Stimulated activated memory B cell treated with anti-CD40 and anti-IgM and Interleukin-4, amounts not matched to agents 10 μg/mL and 1 μg/mL and 100 μg/mL, for 72 hours (primary cell): ENCODE measurements at regions not wholly inside any gene's neighbourhood (a gene's known extent, or its start where the extent isn't known, plus 50 kb on each side); places are given as distances from the start of the nearest gene placed in this dataset.

Source experiments
- ATAC-seq: fragments of 150-1000 bp; cut with Tn5 transposase; 2 replicates; pipeline ENCODE4 v1.10.0; 2021
- H3K27ac Mint-ChIP-seq: one replicate; pipeline ENCODE4 v1.8.0; 2022; ENCODE audit warnings: mild to moderate bottlenecking, mixed read lengths
- H3K27me3 Mint-ChIP-seq: one replicate; pipeline ENCODE4 v1.8.0; 2022; ENCODE audit warnings: mixed read lengths
- H3K36me3 Mint-ChIP-seq: one replicate; pipeline ENCODE4 v1.8.0; 2022; ENCODE audit warnings: mixed read lengths
- H3K4me1 Mint-ChIP-seq: one replicate; pipeline ENCODE4 v1.8.0; 2022; ENCODE audit warnings: mixed read lengths
- H3K4me3 Mint-ChIP-seq: one replicate; pipeline ENCODE4 v1.8.0; 2022; ENCODE audit warnings: mild to moderate bottlenecking, moderate library complexity, mixed read lengths
- H3K9me3 Mint-ChIP-seq: one replicate; pipeline ENCODE4 v1.8.0; 2022; ENCODE audit warnings: mixed read lengths

DNA sequence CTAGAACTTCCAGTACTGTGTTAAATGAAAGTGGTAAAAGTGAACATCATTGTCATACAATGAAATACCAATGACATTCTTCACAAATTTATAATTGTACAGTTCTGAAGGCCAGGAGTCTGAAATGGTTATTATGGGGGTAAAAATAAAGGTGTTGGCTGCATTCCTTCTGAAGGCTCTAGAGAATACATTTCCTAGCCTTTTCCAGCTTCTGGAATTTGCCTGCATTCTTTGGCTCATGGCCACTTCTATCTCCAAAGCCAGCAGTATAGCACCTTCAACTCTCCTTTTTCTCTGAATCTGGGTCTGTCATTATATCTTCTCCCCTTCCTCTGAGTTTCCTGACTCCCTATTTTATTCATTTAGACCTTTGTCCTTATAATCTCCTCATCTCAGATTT is 1232.7 kb upstream of the TENM4 start:
- H3K27me3 Mint-ChIP-seq, result no peaks in the 10 kb centered on the region
- no peak for ATAC-seq

DNA sequence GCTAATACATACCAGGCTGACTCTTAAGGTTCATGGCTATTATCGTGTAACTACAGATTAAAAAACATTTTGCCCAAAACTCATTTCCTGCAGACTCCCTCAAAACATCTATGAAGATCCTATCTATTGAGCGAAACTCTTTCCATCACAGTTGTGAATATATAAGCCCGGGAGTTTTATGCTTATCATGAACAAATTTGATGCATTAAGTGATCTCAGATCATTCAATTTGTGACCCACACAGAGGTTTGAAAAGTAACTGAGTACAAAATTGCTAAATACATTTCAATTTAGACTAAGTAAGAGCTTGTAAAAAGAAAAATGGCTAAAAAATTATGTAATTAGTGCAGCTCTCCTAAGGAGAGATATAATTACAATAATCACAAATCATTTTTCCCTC is 1228.8 kb upstream of the TENM4 start:
- H3K27me3 Mint-ChIP-seq, result no peaks in the 10 kb centered on the region
- no peak overlapping the region for H3K4me3 Mint-ChIP-seq
- no peak overlapping the region for H3K27ac Mint-ChIP-seq
- H3K4me1 Mint-ChIP-seq, result no peaks in the 10 kb centered on the region
- H3K36me3 Mint-ChIP-seq, result no peaks in the 10 kb centered on the region
- no peak for ATAC-seq
- H3K9me3 Mint-ChIP-seq, result no peaks in the 10 kb centered on the region

More for the DNA sequence above, 1232.7 kb upstream of the TENM4 start:
- Mint-ChIP-seq H3K36me3 (no peaks in the 10 kb centered on the region), H3K4me3 (no peak overlapping the region), H3K9me3 (peaks cover under 1% of the 10 kb centered on the region), H3K27ac (no peak overlapping the region), H3K4me1 (no peaks in the 10 kb centered on the region)

DNA sequence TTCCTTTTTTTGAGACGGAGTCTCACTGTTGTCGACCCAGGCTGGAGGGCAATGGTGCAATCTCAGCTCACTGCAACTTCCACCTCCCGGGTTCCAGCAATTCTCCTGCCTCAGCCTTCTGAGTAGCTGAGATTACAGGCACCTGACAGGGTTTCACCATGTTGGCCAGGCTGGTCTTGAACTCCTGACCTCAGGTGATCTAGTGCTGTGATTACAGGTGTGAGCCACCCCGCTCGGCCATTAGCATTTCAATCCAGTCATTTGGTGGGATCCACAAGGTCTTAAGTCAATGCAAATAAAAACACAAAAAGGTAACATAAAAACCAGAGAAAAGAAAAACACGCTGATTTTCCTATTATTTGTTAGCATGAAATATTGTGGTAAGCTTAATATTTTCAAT is 1227.2 kb upstream of the TENM4 start:
- no peaks in the 10 kb centered on the region for H3K36me3 Mint-ChIP-seq
- H3K27me3 Mint-ChIP-seq, result no peaks in the 10 kb centered on the region
- H3K9me3 Mint-ChIP-seq, result peaks cover 4% of the 10 kb centered on the region
- no peak overlapping the region for H3K4me3 Mint-ChIP-seq
- no peak overlapping the region for H3K27ac Mint-ChIP-seq
- H3K4me1 Mint-ChIP-seq, result no peaks in the 10 kb centered on the region
- no peak for ATAC-seq

DNA sequence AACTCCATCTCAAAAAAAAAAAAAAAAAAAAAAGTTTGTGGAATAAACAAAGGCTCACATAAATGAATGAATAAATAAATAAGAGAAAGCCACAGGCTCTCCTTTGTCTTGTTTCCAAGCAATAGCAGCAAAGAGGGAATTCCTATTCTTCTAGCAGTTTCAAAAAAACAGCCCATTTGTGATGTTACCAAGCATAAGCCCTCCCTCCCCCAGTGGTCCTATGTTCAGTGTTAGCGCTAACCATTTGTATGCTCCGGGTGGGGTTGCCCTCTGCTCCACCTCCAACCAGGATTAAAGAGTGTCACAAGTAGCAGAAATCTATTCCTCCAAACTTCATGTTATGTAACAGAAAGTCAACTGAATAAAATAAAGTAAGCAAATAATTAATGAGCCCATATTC is 1215.0 kb upstream of the TENM4 start:
- Mint-ChIP-seq H3K27ac (no peak overlapping the region), H3K4me1 (no peaks in the 10 kb centered on the region), H3K36me3 (no peaks in the 10 kb centered on the region), H3K9me3 (peaks cover 2% of the 10 kb centered on the region), H3K27me3 (no peaks in the 10 kb centered on the region), H3K4me3 (no peak overlapping the region)
- ATAC-seq, result no peak

DNA sequence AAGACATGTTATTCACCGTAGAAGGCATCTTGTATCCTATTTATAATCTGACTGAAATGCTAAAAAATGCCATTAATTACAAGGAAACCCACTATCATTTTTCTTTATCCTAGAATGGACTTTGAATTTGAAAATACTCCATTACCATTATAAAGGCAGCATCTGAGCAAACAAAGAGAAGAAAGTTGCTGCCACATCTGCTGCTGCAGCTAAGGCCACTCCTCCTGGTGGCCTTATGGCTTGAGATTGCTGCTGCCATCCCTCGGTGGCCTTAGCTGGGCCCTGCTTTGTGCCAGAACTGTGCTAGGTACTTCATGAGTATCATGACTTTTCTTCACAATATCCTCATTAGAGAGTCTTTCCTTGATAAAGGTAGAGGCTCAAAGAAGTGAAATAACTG is 1210.1 kb upstream of the TENM4 start:
- H3K9me3 Mint-ChIP-seq, result no peaks in the 10 kb centered on the region
- no peak for ATAC-seq
- H3K27ac Mint-ChIP-seq, result no peak overlapping the region
- no peaks in the 10 kb centered on the region for H3K4me1 Mint-ChIP-seq
- no peaks in the 10 kb centered on the region for H3K36me3 Mint-ChIP-seq
- H3K4me3 Mint-ChIP-seq, result no peak overlapping the region
- no peaks in the 10 kb centered on the region for H3K27me3 Mint-ChIP-seq

DNA sequence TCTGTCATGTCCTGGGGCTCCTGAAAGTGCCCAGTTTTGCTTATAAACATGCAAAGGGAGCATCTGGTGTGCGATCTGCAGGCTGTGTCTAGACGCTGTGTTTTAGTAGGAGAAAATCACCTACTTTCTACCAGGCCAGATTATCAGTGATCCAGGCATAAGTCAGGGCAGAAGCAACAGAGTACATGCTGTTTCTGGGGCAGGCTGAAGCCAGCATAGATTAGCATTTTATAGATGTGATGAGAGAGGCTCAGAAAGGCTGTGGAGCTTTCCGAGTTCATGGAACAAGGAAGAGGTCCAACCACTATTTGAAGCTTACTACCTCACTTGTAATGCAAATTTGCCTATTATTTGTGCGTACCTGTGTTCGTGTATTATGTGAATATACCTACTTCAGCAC is 1208.4 kb upstream of the TENM4 start:
- Mint-ChIP-seq H3K27me3 (no peaks in the 10 kb centered on the region), H3K27ac (no peak overlapping the region), H3K36me3 (no peaks in the 10 kb centered on the region), H3K4me1 (no peaks in the 10 kb centered on the region), H3K9me3 (no peaks in the 10 kb centered on the region), H3K4me3 (no peak overlapping the region)
- no peak for ATAC-seq

DNA sequence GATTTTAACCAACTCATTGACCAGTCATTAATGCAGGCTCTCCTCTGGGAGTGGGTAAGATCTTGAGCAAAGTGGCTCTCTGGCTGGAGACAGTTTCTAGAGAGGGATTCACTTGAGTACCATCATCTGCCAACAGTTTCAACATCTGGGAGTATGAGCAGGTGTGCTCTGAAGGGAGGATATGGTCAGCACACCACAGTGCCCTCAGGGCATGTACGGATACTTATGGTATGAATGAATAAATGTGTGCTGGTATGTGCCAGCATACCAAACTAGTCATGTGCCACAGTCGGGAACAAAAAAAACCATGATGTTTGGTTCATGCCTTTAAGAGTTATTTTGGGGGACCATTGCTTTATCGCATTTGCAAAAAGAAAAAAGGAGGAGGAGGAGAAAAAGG is 1197.5 kb upstream of the TENM4 start:
- Mint-ChIP-seq H3K36me3 (no peaks in the 10 kb centered on the region), H3K9me3 (no peaks in the 10 kb centered on the region), H3K27me3 (no peaks in the 10 kb centered on the region), H3K4me3 (no peak overlapping the region), H3K27ac (no peak overlapping the region), H3K4me1 (no peaks in the 10 kb centered on the region)
- ATAC-seq, result no peak

DNA sequence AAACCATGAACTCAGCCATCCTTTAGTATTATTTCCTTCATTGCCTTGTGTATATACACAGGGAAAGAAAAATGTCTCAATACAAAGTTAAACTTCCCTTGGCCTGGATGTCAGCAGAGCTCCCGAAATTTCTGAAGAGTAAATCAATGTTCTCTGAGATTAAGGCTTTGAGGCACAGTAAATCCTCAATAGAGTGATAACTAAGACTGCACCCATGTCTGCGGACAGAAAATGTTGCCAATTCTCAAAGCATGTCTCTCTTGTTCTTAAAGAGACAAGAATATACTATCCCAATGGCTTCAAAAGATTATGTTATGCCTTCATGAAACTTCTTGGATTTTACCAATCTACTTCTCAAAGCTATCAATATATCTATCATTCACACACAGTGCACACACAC is 1196.7 kb upstream of the TENM4 start:
- H3K4me1 Mint-ChIP-seq, result no peaks in the 10 kb centered on the region

DNA sequence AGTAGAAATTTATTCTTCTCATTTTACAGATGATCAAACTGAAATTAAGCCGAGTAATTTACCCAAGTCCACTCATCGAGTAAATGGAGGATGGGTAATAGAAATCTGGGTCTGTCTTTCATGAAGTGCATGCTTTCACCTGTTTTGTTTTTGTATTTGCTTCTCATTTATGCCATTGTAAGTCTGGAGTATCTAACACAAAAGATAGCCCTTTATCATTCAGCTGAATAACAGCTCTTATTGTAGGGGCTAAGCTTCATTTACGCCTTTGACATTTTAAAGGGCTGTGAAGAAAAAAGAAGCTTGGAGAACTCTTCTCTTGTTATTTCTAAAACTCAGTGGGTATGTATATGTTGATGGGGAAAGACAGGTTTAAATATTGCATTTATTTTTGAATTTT is 1196.2 kb upstream of the TENM4 start:
- Mint-ChIP-seq H3K4me1 (no peaks in the 10 kb centered on the region), H3K27me3 (no peaks in the 10 kb centered on the region), H3K4me3 (no peak overlapping the region), H3K36me3 (no peaks in the 10 kb centered on the region), H3K27ac (no peak overlapping the region), H3K9me3 (no peaks in the 10 kb centered on the region)
- no peak for ATAC-seq

More for the DNA sequence above, 1196.7 kb upstream of the TENM4 start:
- Mint-ChIP-seq H3K27me3 (no peaks in the 10 kb centered on the region), H3K4me3 (no peak overlapping the region), H3K27ac (no peak overlapping the region), H3K36me3 (no peaks in the 10 kb centered on the region), H3K9me3 (no peaks in the 10 kb centered on the region)
- ATAC-seq, result no peak

DNA sequence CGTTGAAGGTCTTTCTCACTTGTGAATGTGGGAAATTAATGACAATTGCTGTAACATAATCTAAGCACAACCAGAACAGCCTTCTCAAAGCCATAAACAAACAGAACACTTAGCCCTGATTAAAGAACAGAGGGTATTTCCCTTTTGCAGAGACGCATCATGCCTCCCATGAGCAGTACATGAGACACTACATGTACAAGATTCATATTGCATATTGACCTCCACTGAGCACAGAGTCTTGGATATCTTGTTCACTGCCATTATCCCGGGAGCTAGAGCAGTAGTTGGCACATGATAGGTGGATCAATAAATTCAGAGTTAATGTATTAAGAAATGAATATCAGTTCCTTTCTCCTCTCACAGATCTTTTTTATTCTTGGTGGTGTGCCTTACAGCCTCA is 1194.3 kb upstream of the TENM4 start:
- Mint-ChIP-seq H3K4me1 (no peaks in the 10 kb centered on the region), H3K27me3 (no peaks in the 10 kb centered on the region), H3K4me3 (no peak overlapping the region), H3K27ac (no peak overlapping the region), H3K9me3 (no peaks in the 10 kb centered on the region), H3K36me3 (no peaks in the 10 kb centered on the region)
- ATAC-seq, result no peak

DNA sequence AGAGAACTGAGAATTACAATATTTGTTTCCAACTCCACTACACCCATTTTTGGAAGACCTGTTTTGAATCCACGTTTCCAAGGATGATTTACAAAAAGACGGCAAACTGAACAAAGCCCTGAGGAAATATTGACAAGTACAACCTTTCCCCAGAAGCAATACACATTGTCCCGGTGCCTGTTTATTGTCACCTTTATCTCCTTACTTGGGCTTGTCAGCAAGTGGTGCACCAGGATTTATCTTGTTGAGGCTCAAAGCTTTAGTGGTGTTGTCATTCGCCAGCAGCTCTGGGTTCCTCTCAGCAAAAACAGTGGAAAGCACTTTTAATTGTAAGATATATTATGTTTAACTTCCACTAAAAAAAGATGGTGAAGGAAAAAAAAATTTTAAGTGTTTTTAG is 1191.9 kb upstream of the TENM4 start:
- Mint-ChIP-seq H3K27ac (no peak overlapping the region), H3K4me1 (no peaks in the 10 kb centered on the region), H3K27me3 (no peaks in the 10 kb centered on the region), H3K4me3 (no peak overlapping the region), H3K36me3 (no peaks in the 10 kb centered on the region), H3K9me3 (no peaks in the 10 kb centered on the region)
- ATAC-seq, result no peak

DNA sequence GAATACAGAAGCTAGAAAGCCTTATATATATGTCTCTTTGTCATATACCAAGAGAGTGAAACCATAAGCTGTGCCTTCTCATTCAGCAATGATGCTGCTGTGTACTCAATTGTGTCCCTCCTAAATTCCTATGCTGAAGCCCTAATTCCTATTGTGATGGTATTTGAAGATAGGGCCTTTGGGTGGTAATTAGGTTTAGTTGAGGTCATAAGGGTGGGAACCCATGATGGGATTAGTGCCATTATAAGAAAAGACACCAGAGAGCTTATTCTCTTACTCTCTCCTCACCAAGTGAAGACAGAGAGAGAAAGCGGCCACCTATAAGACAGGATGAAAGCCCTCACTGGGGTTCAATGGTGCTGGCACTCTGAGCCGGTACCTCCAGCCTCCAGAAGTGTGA is 1191.3 kb upstream of the TENM4 start:
- H3K9me3 Mint-ChIP-seq, result no peaks in the 10 kb centered on the region
- H3K36me3 Mint-ChIP-seq, result no peaks in the 10 kb centered on the region
- no peak for ATAC-seq
- H3K27me3 Mint-ChIP-seq, result no peaks in the 10 kb centered on the region
- H3K4me3 Mint-ChIP-seq, result no peak overlapping the region
- no peaks in the 10 kb centered on the region for H3K4me1 Mint-ChIP-seq
- H3K27ac Mint-ChIP-seq, result no peak overlapping the region

DNA sequence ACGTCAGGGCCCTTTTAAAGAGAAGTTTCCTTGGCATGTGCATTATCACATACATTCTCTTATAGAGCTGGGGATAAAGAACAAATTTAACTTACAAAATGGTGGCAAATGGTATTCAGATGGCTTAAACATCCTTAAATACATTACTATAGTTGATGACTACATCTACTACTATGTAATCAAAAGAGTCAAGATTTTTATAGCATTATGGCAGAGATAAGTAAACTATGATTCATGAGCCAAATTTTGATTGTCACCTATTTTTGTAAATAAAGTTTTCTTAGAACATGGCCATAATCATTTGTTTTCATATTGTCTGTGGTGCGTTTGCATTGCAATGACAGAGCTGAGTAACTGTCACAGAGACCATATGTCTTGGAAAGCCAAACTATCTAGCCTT is 1188.6 kb upstream of the TENM4 start:
- no peak for ATAC-seq
- no peak overlapping the region for H3K27ac Mint-ChIP-seq
- H3K4me3 Mint-ChIP-seq, result no peak overlapping the region
- no peaks in the 10 kb centered on the region for H3K4me1 Mint-ChIP-seq
- H3K27me3 Mint-ChIP-seq, result no peaks in the 10 kb centered on the region
- no peaks in the 10 kb centered on the region for H3K36me3 Mint-ChIP-seq
- H3K9me3 Mint-ChIP-seq, result no peaks in the 10 kb centered on the region

DNA sequence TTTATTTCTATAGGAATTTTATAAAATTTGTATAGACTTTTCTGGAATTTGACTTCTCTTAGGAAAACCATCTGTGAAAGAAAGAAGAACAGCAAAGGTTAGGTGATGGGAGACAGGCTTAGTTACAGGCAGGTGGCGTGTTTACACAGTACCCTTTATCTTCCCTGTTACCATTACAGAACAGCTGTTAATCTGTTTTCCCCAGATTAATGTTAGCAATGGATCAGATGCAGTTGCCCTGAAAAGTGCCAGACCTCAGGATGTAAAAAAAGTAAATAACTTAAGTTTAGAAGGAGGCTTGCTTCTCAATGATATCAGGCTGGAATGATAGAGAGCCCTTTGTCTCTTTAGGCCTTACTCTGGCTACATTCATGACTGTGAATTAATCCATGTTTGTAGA is 1186.5 kb upstream of the TENM4 start:
- no peaks in the 10 kb centered on the region for H3K9me3 Mint-ChIP-seq
- H3K4me1 Mint-ChIP-seq, result no peaks in the 10 kb centered on the region
- no peaks in the 10 kb centered on the region for H3K27me3 Mint-ChIP-seq
- no peaks in the 10 kb centered on the region for H3K36me3 Mint-ChIP-seq
- H3K27ac Mint-ChIP-seq, result no peak overlapping the region
- no peak overlapping the region for H3K4me3 Mint-ChIP-seq
- ATAC-seq, result no peak

DNA sequence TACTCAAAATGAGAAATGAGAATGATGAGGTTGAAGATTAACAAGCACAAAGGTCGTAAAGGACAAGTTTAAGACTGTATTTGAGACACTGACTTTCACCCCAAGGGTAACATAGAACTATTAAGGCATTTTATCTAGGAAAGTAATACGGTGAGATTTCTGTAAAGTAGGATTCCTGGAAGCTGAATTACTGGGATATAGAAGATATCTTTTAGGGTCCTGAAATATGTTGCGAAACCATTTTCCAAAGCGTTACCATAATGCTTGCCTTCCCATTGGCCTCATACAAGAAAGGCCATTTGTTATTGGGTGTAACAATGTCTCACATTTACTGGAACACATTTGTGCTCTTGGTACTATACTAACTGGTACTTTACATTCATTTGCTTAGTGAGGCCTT is 1185.9 kb upstream of the TENM4 start:
- H3K4me1 Mint-ChIP-seq, result no peaks in the 10 kb centered on the region
- H3K27me3 Mint-ChIP-seq, result no peaks in the 10 kb centered on the region
- no peak for ATAC-seq
- no peaks in the 10 kb centered on the region for H3K36me3 Mint-ChIP-seq
- H3K9me3 Mint-ChIP-seq, result no peaks in the 10 kb centered on the region
- no peak overlapping the region for H3K27ac Mint-ChIP-seq
- H3K4me3 Mint-ChIP-seq, result no peak overlapping the region

DNA sequence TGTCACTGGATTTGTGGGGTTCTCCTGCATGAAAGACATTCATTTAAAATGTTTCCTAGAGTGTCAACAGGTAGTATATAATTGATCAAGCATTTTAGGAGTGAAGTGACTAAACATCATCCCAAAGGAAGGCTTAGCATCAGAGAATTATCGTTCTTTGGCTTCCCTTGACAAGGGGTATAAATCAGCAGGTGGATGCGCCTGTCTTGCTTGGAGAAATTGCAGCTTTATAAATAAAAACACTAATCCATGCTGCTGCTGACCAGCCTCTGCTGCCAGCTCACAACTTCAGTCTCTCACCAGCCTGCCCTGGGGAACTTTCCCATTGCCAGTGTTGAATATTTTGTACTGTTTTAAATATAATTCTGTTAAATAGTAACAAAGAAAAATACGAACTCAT is 1184.7 kb upstream of the TENM4 start:
- ATAC-seq, result no peak
- H3K4me1 Mint-ChIP-seq, result no peaks in the 10 kb centered on the region
- no peaks in the 10 kb centered on the region for H3K36me3 Mint-ChIP-seq
- H3K27me3 Mint-ChIP-seq, result no peaks in the 10 kb centered on the region
- no peaks in the 10 kb centered on the region for H3K9me3 Mint-ChIP-seq
- no peak overlapping the region for H3K27ac Mint-ChIP-seq
- H3K4me3 Mint-ChIP-seq, result no peak overlapping the region

DNA sequence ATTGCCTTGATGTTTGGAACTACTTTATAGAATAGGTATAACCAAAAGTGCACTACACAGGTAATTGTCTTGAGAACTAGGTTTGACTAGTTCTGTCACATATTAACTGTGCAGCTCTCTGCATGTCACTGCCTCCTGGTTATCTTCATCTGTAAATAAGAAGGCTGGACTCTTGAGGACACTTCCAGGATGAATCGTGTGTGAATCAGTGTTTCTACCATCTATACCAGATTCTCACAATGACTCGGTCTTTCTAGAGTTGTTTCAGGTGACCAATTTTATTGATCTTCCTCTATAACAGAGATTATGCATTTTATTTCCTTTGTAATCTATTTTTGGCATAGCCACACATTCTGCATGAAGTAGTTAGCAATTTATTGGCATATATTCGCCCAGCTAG is 1181.0 kb upstream of the TENM4 start:
- ATAC-seq, result no peak
- Mint-ChIP-seq H3K4me3 (no peak overlapping the region), H3K27ac (no peak overlapping the region), H3K36me3 (no peaks in the 10 kb centered on the region), H3K9me3 (no peaks in the 10 kb centered on the region), H3K4me1 (no peaks in the 10 kb centered on the region), H3K27me3 (no peaks in the 10 kb centered on the region)
